ENCODE measurements at regions not wholly inside any gene's neighbourhood (a gene's known extent, or its start where the extent isn't known, plus 50 kb on each side); places are given as distances from the start of the nearest gene placed in this dataset.

DNA sequence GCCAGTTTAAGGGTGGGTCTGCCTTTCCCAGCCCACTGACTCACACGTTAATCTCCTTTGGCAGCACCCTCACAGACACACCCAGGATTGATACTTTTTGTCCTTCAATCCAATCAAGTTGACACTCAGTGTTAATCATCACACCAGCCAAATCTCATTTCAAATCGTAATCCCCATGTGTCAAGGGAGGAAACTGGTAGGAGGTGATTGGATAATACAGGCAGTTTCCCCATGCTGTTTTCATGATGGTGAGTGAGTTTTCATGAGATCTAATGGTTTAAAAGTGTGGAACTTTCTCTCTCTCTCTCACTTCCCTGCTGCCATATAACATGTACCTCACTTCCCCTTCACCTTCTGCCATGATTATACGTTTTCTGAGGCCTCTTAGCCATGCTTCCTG is 647.2 kb upstream of the FRG1 start:
- intact Hi-C loops (cut with micrococcal nuclease), result loop anchor here (10.0 kb wide), 1 partner anchor 1439 kb away; no protein-coding TSS in a partner anchor

More for the DNA sequence above, 647.2 kb upstream of the FRG1 start:
- H3K4me2 ChIP-seq (ENCODE audit: low read length), result no peak overlapping the region
- ChIA-PET CTCF (no interaction called here), RAD21 (ENCODE audit: low non-redundant PET in 1 of 2, low total read pairs in 2 of 2, uncharacterized antibody in 2 of 2, unreplicated experiment in 2 of 2) (no interaction called here), POLR2A (no interaction called here)
- H3K36me3 ChIP-seq (ENCODE audit: control insufficient read depth in 1 of 2, insufficient read depth in 2 of 2, low read length in 2 of 2), result no peaks in the 10 kb centered on the region
- no peaks in the 10 kb centered on the region for H3K27me3 ChIP-seq (ENCODE audit: insufficient read depth, low read length)
- BruUV-seq (replicated peaks), result no TSS peak
- no peaks in the 10 kb centered on the region for H4K20me1 ChIP-seq (ENCODE audit: insufficient read depth)
- no peak overlapping the region for H3K4me3 ChIP-seq (replicated peaks in 1 of 2; ENCODE audit: low read depth in 1 of 2, low read length in 2 of 2)
- no peaks in the 10 kb centered on the region for H3K79me2 ChIP-seq (ENCODE audit: insufficient read depth, low read length)
- H3K4me1 ChIP-seq (ENCODE audit: control insufficient read depth in 1 of 2, insufficient read depth in 2 of 2, low read length in 2 of 2), result no peaks in the 10 kb centered on the region
- H3K9ac ChIP-seq (ENCODE audit: low read length), result no peak overlapping the region
- no peak overlapping the region for H3K27ac ChIP-seq (ENCODE audit: low read depth, low read length)
- TF ChIP-seq POLR2AphosphoS5 (IDR thresholded peaks at IDR 0.05; ENCODE audit: low read depth, low read length), result no peak
- TF ChIP-seq, protein P1, sequence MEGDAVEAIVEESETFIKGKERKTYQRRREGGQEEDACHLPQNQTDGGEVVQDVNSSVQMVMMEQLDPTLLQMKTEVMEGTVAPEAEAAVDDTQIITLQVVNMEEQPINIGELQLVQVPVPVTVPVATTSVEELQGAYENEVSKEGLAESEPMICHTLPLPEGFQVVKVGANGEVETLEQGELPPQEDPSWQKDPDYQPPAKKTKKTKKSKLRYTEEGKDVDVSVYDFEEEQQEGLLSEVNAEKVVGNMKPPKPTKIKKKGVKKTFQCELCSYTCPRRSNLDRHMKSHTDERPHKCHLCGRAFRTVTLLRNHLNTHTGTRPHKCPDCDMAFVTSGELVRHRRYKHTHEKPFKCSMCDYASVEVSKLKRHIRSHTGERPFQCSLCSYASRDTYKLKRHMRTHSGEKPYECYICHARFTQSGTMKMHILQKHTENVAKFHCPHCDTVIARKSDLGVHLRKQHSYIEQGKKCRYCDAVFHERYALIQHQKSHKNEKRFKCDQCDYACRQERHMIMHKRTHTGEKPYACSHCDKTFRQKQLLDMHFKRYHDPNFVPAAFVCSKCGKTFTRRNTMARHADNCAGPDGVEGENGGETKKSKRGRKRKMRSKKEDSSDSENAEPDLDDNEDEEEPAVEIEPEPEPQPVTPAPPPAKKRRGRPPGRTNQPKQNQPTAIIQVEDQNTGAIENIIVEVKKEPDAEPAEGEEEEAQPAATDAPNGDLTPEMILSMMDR (IDR thresholded peaks at IDR 0.05 in 2 of 3, conservative IDR thresholded peaks at IDR 0.05 in 1 of 3; ENCODE audit: borderline replicate concordance in 1 of 3, insufficient read depth in 1 of 3, low read depth in 2 of 3, low read length in 2 of 3), result no peak
- TF ChIP-seq EZH2phosphoT487 (IDR thresholded peaks at IDR 0.05; ENCODE audit: borderline replicate concordance), result no peak
- TF ChIP-seq, protein P2, sequence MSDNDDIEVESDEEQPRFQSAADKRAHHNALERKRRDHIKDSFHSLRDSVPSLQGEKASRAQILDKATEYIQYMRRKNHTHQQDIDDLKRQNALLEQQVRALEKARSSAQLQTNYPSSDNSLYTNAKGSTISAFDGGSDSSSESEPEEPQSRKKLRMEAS (IDR thresholded peaks at IDR 0.05), result no peak
- TF ChIP-seq ZFX (IDR thresholded peaks at IDR 0.05), result no peak
- no peak for TF ChIP-seq CEBPB (IDR thresholded peaks at IDR 0.05; ENCODE audit: low read depth)
- no peak for TF ChIP-seq EGR1 (IDR thresholded peaks at IDR 0.05; ENCODE audit: low read depth)
- TF ChIP-seq RAD21 (IDR thresholded peaks at IDR 0.05; ENCODE audit: low read depth), result no peak
- TF ChIP-seq SIN3A (IDR thresholded peaks at IDR 0.05; ENCODE audit: low read depth), result no peak
- TF ChIP-seq YY1 (IDR thresholded peaks at IDR 0.05; ENCODE audit: extremely low read depth, insufficient replicate concordance, low read depth, low read length), result no peak
- no peak for TF ChIP-seq ZNF274 (IDR thresholded peaks at IDR 0.05; ENCODE audit: low read depth, low read length)
- TF ChIP-seq, protein P3, sequence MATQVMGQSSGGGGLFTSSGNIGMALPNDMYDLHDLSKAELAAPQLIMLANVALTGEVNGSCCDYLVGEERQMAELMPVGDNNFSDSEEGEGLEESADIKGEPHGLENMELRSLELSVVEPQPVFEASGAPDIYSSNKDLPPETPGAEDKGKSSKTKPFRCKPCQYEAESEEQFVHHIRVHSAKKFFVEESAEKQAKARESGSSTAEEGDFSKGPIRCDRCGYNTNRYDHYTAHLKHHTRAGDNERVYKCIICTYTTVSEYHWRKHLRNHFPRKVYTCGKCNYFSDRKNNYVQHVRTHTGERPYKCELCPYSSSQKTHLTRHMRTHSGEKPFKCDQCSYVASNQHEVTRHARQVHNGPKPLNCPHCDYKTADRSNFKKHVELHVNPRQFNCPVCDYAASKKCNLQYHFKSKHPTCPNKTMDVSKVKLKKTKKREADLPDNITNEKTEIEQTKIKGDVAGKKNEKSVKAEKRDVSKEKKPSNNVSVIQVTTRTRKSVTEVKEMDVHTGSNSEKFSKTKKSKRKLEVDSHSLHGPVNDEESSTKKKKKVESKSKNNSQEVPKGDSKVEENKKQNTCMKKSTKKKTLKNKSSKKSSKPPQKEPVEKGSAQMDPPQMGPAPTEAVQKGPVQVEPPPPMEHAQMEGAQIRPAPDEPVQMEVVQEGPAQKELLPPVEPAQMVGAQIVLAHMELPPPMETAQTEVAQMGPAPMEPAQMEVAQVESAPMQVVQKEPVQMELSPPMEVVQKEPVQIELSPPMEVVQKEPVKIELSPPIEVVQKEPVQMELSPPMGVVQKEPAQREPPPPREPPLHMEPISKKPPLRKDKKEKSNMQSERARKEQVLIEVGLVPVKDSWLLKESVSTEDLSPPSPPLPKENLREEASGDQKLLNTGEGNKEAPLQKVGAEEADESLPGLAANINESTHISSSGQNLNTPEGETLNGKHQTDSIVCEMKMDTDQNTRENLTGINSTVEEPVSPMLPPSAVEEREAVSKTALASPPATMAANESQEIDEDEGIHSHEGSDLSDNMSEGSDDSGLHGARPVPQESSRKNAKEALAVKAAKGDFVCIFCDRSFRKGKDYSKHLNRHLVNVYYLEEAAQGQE (IDR thresholded peaks at IDR 0.05; ENCODE audit: low read depth), result no peak
- TF ChIP-seq POLR2A (IDR thresholded peaks at IDR 0.05; ENCODE audit: borderline replicate concordance, extremely low read depth, insufficient read depth, insufficient read length), result no peak
- TF ChIP-seq JUND (IDR thresholded peaks at IDR 0.05), result no peak
- TF ChIP-seq, protein P4, sequence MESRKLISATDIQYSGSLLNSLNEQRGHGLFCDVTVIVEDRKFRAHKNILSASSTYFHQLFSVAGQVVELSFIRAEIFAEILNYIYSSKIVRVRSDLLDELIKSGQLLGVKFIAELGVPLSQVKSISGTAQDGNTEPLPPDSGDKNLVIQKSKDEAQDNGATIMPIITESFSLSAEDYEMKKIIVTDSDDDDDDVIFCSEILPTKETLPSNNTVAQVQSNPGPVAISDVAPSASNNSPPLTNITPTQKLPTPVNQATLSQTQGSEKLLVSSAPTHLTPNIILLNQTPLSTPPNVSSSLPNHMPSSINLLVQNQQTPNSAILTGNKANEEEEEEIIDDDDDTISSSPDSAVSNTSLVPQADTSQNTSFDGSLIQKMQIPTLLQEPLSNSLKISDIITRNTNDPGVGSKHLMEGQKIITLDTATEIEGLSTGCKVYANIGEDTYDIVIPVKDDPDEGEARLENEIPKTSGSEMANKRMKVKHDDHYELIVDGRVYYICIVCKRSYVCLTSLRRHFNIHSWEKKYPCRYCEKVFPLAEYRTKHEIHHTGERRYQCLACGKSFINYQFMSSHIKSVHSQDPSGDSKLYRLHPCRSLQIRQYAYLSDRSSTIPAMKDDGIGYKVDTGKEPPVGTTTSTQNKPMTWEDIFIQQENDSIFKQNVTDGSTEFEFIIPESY (IDR thresholded peaks at IDR 0.05; ENCODE audit: extremely low read depth, insufficient replicate concordance, low read length), result no peak
- no peak for TF ChIP-seq EZH2 (IDR thresholded peaks at IDR 0.05)
- no peak for TF ChIP-seq FOSL1 (IDR thresholded peaks at IDR 0.05; ENCODE audit: low read depth)
- no peak for TF ChIP-seq SRF (IDR thresholded peaks at IDR 0.05; ENCODE audit: low read depth)
- TF ChIP-seq, protein P5, sequence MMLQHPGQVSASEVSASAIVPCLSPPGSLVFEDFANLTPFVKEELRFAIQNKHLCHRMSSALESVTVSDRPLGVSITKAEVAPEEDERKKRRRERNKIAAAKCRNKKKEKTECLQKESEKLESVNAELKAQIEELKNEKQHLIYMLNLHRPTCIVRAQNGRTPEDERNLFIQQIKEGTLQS (IDR thresholded peaks at IDR 0.05), result no peak
- no peaks in the 10 kb centered on the region for H3K9me3 ChIP-seq (ENCODE audit: control insufficient read depth in 1 of 2, insufficient read depth in 1 of 2, low read depth in 1 of 2, low read length in 2 of 2)
- H3K9me2 ChIP-seq (ENCODE audit: insufficient read depth), result no peaks in the 10 kb centered on the region
- DNase-seq (ENCODE audit: low read depth, low spot score), result no peak
- H2AFZ ChIP-seq (ENCODE audit: low read depth, low read length, poor library complexity, severe bottlenecking), result no peak overlapping the region
- ATAC-seq, result no peak
